ENCODE measurements at regions not wholly inside any gene's neighbourhood (a gene's known extent, or its start where the extent isn't known, plus 50 kb on each side); places are given as distances from the start of the nearest gene placed in this dataset.
"Not testable (repeated sequence)": the region's sequence is repeated elsewhere in the genome, so short reads cannot be mapped to it uniquely, and the experiment has no call there.

- TF ChIP-seq CTCF (IDR thresholded peaks at IDR 0.05 in 4 of 5, conservative IDR thresholded peaks at IDR 0.05 in 1 of 5); POLR2A (IDR thresholded peaks at IDR 0.05): not testable (repeated sequence)
These were observed 62.2 kb upstream of the VWC2 start for GRCh38 chr7:49711072-49711723.
